SK-N-SH treated with all-trans-retinoic acid at 6 μM for 48 hours (cell line): ENCODE measurements at regions not wholly inside any gene's neighbourhood (a gene's known extent, or its start where the extent isn't known, plus 50 kb on each side); places are given as distances from the start of the nearest gene placed in this dataset.
"Not testable (repeated sequence)": the region's sequence is repeated elsewhere in the genome, so short reads cannot be mapped to it uniquely, and the experiment has no call there.

Experiments
- ATAC-seq: fragments of 200-7000 bp; cut with Tn5 transposase; 3 replicates; pipeline ENCODE4 v1.9.1; 2020; ENCODE audit warnings: mild to moderate bottlenecking, moderate library complexity
- ARNTL ChIP-seq: fragments of 450-650 bp; formaldehyde crosslinking; IDR thresholded peaks from 2 replicates; pipeline ENCODE4 v1.5.0; 2020; ENCODE audit warnings: low read depth, mild to moderate bottlenecking, moderate library complexity, borderline replicate concordance
- BACH2 ChIP-seq: fragments of 250-450 bp; sonication (Bioruptor Pico); IDR thresholded peaks from 2 replicates; pipeline ENCODE4 v1.9.0; 2021; ENCODE audit warnings: mild to moderate bottlenecking, borderline replicate concordance
- CSDC2 ChIP-seq: fragments of 250-450 bp; sonication (Bioruptor Pico); IDR thresholded peaks from 2 replicates; pipeline ENCODE4 v1.5.0; 2020; ENCODE audit warnings: mild to moderate bottlenecking, moderate library complexity
- CSRNP3 ChIP-seq: fragments of 250-450 bp; sonication (Bioruptor Pico); IDR thresholded peaks from 2 replicates; pipeline ENCODE4 v1.5.1; 2021; ENCODE audit warnings: mild to moderate bottlenecking, moderate library complexity
- ESRRG ChIP-seq: fragments of 250-450 bp; sonication (Bioruptor Pico); IDR thresholded peaks from 2 replicates; pipeline ENCODE4 v1.6.1; 2021; ENCODE audit warnings: mild to moderate bottlenecking
- GLIS3 ChIP-seq: fragments of 250-450 bp; sonication (Bioruptor Pico); IDR thresholded peaks from 2 replicates; pipeline ENCODE4 v1.5.0; 2020; ENCODE audit warnings: mild to moderate bottlenecking, moderate library complexity
- ISL1 ChIP-seq: fragments of 250-450 bp; sonication (Bioruptor Pico); IDR thresholded peaks from 2 replicates; pipeline ENCODE4 v2.1.2; 2022; ENCODE audit warnings: mild to moderate bottlenecking, moderate library complexity
- OSR1 ChIP-seq: fragments of 250-450 bp; sonication (Bioruptor Pico); IDR thresholded peaks from 2 replicates; pipeline ENCODE4 v1.8.0; 2022; ENCODE audit warnings: moderate library complexity, mild to moderate bottlenecking, inconsistent platforms
- POU6F1 ChIP-seq: fragments of 250-450 bp; sonication (Bioruptor Pico); IDR thresholded peaks from 2 replicates; pipeline ENCODE4 v1.8.0; 2021; ENCODE audit warnings: low read depth, mild to moderate bottlenecking, moderate library complexity, borderline replicate concordance
- PPARA ChIP-seq: fragments of 250-450 bp; sonication (Bioruptor Pico); IDR thresholded peaks from 2 replicates; pipeline ENCODE4 v1.5.0; 2020; ENCODE audit warnings: mild to moderate bottlenecking, borderline replicate concordance
- RARB ChIP-seq: fragments of 250-450 bp; sonication (Bioruptor Pico); IDR thresholded peaks from 2 replicates; pipeline ENCODE4 v1.8.0; 2021; ENCODE audit warnings: mild to moderate bottlenecking, moderate library complexity
- SNAI2 ChIP-seq: fragments of 250-450 bp; sonication (Bioruptor Pico); IDR thresholded peaks from 2 replicates; pipeline ENCODE4 v1.5.0; 2020; ENCODE audit warnings: mild to moderate bottlenecking, moderate library complexity
- TCF4 ChIP-seq: fragments of 250-450 bp; sonication (Bioruptor Pico); IDR thresholded peaks from 2 replicates; pipeline ENCODE4 v1.8.0; 2021; ENCODE audit warnings: mild to moderate bottlenecking, moderate library complexity, borderline replicate concordance
- ZFP3 ChIP-seq: fragments of 250-450 bp; sonication (Bioruptor Pico); IDR thresholded peaks from 2 replicates; pipeline ENCODE4 v1.5.0; 2020; ENCODE audit warnings: mild to moderate bottlenecking, moderate library complexity
- ZFP30 ChIP-seq: fragments of 450-650 bp; formaldehyde crosslinking; IDR thresholded peaks from 2 replicates; pipeline ENCODE4 v1.5.0; 2022; ENCODE audit warnings: mild to moderate bottlenecking, moderate library complexity
- ZNF565 ChIP-seq: fragments of 450-650 bp; formaldehyde crosslinking; conservative IDR thresholded peaks from 2 replicates; pipeline ENCODE4 v1.5.0; 2020; ENCODE audit warnings: low read depth, mild to moderate bottlenecking, moderate library complexity
- ZNF70 ChIP-seq: fragments of 450-650 bp; formaldehyde crosslinking; IDR thresholded peaks from 2 replicates; pipeline ENCODE4 v1.5.0; 2020; ENCODE audit warnings: mild to moderate bottlenecking, moderate library complexity
- TF ChIP-seq, protein P1 (sequence below): fragments of 250-450 bp; sonication (Bioruptor Pico); IDR thresholded peaks from 2 replicates; pipeline ENCODE4 v1.5.1; 2020; ENCODE audit warnings: low read depth, mild to moderate bottlenecking, moderate library complexity
- TF ChIP-seq, protein P2 (sequence below): fragments of 250-450 bp; sonication (Bioruptor Pico); IDR thresholded peaks from 2 replicates; pipeline ENCODE4 v1.8.0; 2020; ENCODE audit warnings: mild to moderate bottlenecking, moderate library complexity, borderline replicate concordance
- TF ChIP-seq, protein P3 (sequence below): fragments of 250-450 bp; sonication (Bioruptor Pico); IDR thresholded peaks from 2 replicates; pipeline ENCODE4 v1.5.0; 2020; ENCODE audit warnings: mild to moderate bottlenecking, moderate library complexity

GRCh38 chr15:81723113-81723651, 322.6 kb downstream of the MEX3B start:
- no peak for ATAC-seq
- TF ChIP-seq CSDC2 (no peak), SNAI2 (CRISPR knock-in tag) (no peak), ESRRG (CRISPR knock-in tag) (no peak), BACH2 (no peak), PPARA (CRISPR knock-in tag) (no peak), POU6F1 (no peak), TCF4 (CRISPR knock-in tag) (no peak), RARB (CRISPR knock-in tag) (no peak), ARNTL (no peak), ISL1 (CRISPR knock-in tag) (no peak), ZNF565 (CRISPR knock-in tag) (no peak), CSRNP3 (CRISPR knock-in tag) (no peak), ZFP30 (CRISPR knock-in tag) (no peak), OSR1 (CRISPR knock-in tag) (no peak), ZFP3 (CRISPR knock-in tag) (no peak), ZNF70 (no peak), GLIS3 (CRISPR knock-in tag) (no peak)
- TF ChIP-seq, protein P1, sequence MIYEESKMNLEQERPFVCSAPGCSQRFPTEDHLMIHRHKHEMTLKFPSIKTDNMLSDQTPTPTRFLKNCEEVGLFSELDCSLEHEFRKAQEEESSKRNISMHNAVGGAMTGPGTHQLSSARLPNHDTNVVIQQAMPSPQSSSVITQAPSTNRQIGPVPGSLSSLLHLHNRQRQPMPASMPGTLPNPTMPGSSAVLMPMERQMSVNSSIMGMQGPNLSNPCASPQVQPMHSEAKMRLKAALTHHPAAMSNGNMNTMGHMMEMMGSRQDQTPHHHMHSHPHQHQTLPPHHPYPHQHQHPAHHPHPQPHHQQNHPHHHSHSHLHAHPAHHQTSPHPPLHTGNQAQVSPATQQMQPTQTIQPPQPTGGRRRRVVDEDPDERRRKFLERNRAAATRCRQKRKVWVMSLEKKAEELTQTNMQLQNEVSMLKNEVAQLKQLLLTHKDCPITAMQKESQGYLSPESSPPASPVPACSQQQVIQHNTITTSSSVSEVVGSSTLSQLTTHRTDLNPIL (CRISPR knock-in tag), result no peak
- TF ChIP-seq, protein P2, sequence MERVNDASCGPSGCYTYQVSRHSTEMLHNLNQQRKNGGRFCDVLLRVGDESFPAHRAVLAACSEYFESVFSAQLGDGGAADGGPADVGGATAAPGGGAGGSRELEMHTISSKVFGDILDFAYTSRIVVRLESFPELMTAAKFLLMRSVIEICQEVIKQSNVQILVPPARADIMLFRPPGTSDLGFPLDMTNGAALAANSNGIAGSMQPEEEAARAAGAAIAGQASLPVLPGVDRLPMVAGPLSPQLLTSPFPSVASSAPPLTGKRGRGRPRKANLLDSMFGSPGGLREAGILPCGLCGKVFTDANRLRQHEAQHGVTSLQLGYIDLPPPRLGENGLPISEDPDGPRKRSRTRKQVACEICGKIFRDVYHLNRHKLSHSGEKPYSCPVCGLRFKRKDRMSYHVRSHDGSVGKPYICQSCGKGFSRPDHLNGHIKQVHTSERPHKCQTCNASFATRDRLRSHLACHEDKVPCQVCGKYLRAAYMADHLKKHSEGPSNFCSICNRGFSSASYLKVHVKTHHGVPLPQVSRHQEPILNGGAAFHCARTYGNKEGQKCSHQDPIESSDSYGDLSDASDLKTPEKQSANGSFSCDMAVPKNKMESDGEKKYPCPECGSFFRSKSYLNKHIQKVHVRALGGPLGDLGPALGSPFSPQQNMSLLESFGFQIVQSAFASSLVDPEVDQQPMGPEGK (CRISPR knock-in tag), result no peak
- TF ChIP-seq, protein P3, sequence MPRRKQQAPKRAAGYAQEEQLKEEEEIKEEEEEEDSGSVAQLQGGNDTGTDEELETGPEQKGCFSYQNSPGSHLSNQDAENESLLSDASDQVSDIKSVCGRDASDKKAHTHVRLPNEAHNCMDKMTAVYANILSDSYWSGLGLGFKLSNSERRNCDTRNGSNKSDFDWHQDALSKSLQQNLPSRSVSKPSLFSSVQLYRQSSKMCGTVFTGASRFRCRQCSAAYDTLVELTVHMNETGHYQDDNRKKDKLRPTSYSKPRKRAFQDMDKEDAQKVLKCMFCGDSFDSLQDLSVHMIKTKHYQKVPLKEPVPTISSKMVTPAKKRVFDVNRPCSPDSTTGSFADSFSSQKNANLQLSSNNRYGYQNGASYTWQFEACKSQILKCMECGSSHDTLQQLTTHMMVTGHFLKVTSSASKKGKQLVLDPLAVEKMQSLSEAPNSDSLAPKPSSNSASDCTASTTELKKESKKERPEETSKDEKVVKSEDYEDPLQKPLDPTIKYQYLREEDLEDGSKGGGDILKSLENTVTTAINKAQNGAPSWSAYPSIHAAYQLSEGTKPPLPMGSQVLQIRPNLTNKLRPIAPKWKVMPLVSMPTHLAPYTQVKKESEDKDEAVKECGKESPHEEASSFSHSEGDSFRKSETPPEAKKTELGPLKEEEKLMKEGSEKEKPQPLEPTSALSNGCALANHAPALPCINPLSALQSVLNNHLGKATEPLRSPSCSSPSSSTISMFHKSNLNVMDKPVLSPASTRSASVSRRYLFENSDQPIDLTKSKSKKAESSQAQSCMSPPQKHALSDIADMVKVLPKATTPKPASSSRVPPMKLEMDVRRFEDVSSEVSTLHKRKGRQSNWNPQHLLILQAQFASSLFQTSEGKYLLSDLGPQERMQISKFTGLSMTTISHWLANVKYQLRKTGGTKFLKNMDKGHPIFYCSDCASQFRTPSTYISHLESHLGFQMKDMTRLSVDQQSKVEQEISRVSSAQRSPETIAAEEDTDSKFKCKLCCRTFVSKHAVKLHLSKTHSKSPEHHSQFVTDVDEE (CRISPR knock-in tag), result no peak

DNA sequence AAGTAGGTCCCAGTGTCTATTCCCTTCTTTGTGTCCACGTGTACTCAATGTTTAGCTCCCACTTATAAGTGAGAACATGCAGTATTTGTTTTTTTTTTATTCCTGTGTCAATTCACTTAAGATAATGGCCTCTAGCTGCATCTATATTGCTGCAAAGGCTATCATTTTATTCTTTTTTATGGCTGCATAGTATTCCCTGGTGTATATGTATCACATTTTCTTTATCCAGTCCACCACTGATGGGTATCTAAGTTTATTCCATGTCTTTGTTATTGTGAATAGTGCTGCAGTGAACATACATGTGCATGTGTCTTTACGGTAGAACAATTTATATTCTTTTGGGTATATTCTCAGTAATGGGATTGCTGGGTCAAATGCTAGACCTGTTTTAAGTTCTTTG, 329.4 kb downstream of the MEX3B start:
- ATAC-seq, result not testable (repeated sequence)

- ATAC-seq, result no peak
- TF ChIP-seq, protein P2 (CRISPR knock-in tag), result no peak
These were observed 335.5 kb downstream of the MEX3B start for GRCh38 chr15:81710328-81710727.

DNA sequence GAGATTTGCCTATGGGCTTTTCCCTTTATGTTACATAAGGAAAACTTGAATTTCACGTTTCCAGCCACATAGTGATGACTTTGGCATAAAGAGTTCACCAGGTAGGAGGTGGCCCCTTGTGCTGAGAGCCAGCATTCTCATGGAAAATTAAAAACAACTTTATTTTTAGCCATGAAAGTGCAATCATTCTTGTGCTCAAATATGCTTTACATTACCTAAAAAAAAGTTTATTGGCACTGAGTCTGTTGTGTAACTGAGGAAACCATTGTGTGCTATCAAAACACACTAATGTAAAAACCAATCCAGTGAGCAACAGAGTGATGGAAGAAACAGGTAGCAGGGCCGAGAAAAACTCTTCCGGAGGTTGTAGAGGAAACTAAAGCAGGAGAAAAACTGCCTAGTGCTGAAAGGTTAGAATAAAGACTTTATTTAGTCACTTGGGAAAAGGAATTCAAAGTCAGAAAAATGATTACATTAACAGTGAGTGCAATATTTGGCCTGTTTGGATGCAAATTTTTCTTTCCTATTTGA, 332.9 kb upstream of the TMC3 start:
- not testable (repeated sequence) for ATAC-seq
